ENCODE measurements at regions not wholly inside any gene's neighbourhood (a gene's known extent, or its start where the extent isn't known, plus 50 kb on each side); places are given as distances from the start of the nearest gene placed in this dataset.

DNA sequence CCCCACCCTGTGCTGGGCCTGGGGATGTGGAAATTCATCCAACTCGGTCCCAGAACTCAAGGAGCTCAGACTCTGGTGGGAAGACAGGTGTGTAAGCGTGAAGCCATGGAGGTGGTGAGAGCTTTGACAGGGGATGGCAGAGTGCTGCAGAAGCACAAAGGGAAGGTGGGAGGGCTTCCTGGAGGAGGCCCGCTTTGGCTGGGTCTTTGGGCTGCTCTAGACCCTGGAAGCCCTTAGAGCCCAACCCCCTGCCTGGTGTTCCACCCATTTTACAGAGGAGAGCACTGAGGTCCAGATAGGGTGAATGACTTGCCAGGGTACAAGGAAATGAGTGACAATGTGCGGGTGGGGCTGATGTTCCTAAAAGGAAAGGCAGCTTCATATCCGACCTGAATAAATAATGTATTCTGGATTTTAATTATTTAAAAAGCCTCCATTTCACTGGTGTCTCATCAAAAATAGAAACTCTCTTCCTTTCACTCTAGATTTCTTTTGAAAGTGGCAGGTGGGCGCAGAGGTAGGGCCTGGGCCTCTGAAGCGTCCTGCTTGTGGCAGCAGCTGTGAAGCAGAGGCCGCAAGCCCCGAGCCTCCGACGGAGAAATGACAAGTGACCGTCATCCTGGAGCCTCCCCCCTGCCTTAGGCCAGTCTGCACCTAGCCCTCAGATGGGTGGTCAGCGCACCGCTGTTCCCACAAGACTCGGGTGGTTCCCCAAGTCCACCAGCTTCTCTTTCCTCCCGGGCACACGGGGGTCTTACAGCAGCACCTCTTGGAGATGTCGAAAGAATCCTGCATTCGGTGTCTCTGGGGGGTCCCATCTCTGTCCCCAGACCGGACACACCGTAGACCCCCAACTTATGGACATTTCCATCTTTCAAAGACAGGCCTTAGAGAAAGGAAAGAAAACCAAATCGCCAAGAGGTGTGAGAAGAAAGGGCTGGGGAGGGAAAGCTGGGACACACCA is 71.0 kb upstream of the TAF1B start:
- no peak for DNase-seq

- DNase-seq, result no peak
These were observed 70.0 kb upstream of the TAF1B start for GRCh38 chr2:9772999-9773902.

DNA sequence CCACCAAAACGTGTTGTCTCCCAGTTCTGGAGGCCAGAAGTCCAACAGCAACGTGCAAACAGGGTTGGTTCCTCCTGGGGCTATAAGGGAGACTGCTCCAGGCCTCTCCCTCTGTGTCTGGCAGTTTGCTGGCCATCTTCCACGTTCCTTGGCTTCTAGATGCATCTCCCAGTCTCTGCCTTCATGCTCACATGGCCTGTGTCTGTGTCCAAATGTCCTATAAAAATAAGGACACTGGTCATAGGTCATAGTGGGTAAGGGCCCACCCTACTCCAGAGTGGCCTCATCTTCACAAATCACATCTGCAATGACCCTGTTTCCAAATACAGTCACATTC is 69.4 kb upstream of the TAF1B start:
- DNase-seq, result no peak

- DNase-seq, result no peak
These were observed 69.0 kb upstream of the TAF1B start for GRCh38 chr2:9774266-9774665.

GRCh38 chr2:9775351-9775750 is 67.9 kb upstream of the TAF1B start:
- DNase-seq, result no peak

- no peak for DNase-seq
These were observed 67.1 kb upstream of the TAF1B start for GRCh38 chr2:9775999-9776712.

- no peak for DNase-seq
These were observed 66.2 kb upstream of the TAF1B start for GRCh38 chr2:9777081-9777480.

DNA sequence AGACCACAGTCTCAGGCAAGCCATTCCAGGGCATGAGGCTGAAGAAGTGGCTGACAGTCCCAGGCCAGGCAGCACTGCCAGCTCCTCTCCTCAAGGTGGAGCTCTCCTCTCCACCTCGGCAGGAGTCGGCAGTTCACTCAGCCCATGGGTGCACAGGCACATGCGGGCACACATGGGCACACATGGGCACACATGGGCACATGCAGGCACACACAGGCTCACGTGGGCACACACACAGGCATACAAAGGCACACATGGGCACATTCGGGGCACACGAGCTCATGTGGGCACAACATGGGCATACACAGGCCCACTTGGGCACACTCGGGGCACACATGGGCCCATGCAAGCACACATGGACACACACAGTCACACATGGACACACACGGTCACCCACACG is 65.3 kb upstream of the TAF1B start:
- DNase-seq, result no peak

GRCh38 chr2:9778471-9779316 is 64.6 kb upstream of the TAF1B start:
- no peak for DNase-seq

GRCh38 chr2:9779596-9780264 is 63.5 kb upstream of the TAF1B start:
- DNase-seq, result no peak

GRCh38 chr2:9780368-9781130 is 62.7 kb upstream of the TAF1B start:
- no peak for DNase-seq

DNA sequence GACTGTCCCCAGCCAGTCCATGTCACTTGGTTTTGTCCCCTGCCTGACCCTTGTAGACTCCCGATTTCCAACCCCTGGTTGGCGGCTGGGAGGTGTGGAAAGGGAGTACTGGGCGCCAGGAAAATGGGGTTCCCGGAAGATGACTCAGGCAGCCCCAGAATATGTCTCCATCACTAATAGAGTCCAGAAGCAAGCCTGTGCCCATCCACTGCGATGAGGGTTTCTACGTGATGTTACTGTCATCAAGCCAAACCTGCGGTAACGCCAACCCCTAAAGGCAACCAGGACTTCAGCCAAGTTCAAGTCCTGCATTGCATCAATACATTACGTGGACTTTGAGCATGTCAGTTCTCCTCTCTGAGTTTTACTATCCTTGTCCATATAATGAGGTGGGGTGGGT is 62.0 kb upstream of the TAF1B start:
- DNase-seq, result no peak

DNA sequence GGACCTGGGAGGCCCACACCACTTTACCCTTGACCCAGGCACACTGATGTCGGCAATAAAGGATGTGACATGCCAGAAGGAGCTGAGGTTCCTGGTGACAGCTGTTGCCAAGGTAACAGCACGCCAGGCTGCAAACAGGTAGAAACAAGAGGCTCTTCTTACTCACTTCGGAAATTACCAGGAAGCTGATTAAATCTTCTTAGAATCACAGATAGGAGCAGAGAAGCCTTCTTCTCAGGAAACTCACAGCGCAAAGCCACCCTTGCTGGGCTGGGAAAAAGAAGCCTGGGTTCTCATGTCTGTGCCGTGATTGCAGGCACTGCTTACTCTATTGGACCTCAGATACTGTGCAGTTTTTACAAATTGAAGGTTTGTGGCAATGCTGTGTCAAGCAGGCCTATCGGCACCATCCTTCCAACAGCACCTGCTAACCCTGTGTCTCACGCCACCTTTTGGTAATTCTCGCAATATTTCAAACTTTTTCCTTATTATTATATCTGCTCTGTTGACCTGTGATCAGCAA is 61.0 kb upstream of the TAF1B start:
- peak in 1 of 56 donors; percentile 46 for DNase-seq

DNA sequence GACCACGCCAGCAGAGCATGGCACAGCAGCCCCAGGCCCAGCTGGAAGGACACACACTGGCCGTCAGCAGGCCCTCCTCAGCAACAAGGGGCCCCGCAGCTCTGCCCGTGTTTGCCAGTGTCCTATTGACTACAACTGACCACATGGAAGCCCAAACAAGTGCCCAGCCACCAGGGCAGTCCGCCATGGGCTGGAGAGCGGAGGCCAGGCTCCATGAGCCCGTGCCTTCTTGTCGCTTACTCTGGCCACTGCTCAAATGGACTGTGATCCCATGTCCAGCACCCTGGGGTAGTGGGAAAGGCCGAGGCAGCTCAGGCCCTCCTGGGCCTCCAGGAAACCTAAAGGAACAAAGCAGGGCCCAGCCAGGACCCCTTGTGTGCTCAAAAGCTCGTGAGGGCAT is 53.9 kb upstream of the TAF1B start:
- no peak for DNase-seq

- no peak for DNase-seq
These were observed 52.5 kb upstream of the TAF1B start for GRCh38 chr2:9790702-9791225.

- no peak for DNase-seq
These were observed 51.6 kb upstream of the TAF1B start for GRCh38 chr2:9791711-9792110.

DNA sequence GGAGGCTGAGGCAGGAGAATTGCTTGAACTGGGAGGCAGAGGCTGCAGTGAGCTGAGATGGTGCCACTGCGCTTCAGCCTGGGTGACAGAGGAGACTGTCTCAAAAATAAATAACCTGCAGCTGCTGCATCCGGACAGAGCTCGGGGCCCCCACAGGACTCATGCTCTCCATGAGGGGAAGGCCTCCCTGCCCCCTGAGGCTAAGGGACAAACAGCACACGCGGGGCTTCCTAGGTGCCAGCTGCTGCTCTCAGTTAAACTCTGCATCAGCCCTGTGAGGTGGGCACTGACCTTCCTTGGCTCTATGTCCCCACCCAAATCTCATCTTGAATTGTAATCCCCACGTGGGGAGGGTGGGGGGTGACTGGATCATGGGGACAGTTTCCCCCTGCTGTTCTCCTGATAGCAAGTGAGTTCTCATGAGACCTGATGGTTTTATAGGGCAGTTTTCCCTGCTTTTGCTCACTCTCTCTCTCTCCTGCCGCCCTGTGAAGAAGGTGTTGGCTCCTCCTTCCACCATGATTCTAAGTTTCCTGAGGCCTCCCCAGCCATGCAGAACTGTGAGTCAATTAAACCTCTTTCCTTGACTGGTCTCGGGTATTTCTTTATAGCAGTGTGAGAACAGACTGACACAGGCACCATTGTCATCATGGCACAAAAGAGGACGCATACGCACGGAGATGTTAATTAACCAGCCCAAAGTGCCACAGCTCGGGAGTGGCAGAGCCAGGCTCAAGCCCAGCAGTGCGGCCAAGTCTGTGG is 49.9 kb upstream of the TAF1B start:
- DNase-seq, result no peak
